ENCODE measurements at regions not wholly inside any gene's neighbourhood (a gene's known extent, or its start where the extent isn't known, plus 50 kb on each side); places are given as distances from the start of the nearest gene placed in this dataset.

DNA sequence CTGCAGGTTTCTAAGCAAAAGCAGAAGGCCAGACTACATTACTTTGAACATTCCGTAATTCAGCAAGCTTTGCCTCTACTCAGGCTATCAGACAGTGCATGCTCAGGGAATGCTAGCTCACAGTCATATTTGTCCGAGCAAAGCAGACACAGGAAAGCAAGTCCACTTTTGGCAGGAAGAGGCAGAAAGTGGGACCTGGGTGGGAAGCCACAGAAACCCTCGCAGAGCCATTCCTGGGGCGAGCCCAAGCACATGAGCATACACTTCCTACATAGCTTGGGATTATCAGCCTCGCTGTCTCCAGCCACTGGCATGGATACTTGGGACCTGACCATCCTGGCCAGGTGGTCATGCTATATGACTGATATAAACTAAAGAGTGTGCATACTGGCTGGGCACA, 113.3 kb downstream of the TRIM29 start:
- Histone ChIP-seq H4K20me1 (replicated peaks; ENCODE audit: insufficient read depth) (no peaks in the 10 kb centered on the region), H3K27me3 (ENCODE audit: insufficient read depth) (no peaks in the 10 kb centered on the region), H3K4me2 (no peak overlapping the region), H3K4me1 (ENCODE audit: insufficient read depth) (peaks cover 10% of the 10 kb centered on the region), H3K9me2 (ENCODE audit: insufficient read depth) (0 out of 2 replicates have a peak, but pooled peaks cover 5% of the 10 kb centered on the region), H3K79me2 (replicated peaks; ENCODE audit: insufficient read depth) (no peaks in the 10 kb centered on the region), H3K4me3 (no peak overlapping the region), H3F3A (replicated peaks; ENCODE audit: low read depth) (no peaks in the 10 kb centered on the region), H3K36me3 (ENCODE audit: insufficient read depth) (no peaks in the 10 kb centered on the region), H3K27ac (ENCODE audit: low read depth) (no peak overlapping the region), H2AFZ (no peak overlapping the region)
- Mint-ChIP-seq H3K4me1 (peaks cover 22% of the 10 kb centered on the region), H3K9me3 (0 out of 3 replicates have a peak, but pooled peaks cover 2% of the 10 kb centered on the region), H3K27ac (no peak overlapping the region), H3K4me3 (no peak overlapping the region), H3K36me3 (ENCODE audit: low read depth) (no peaks in the 10 kb centered on the region; the same call in 2 of the 3 replicates), H3K27me3 (ENCODE audit: insufficient read depth, low read depth, poor library complexity) (peaks cover 6% of the 10 kb centered on the region)
- ATAC-seq (no peak), DNase-seq (ENCODE audit: low spot score) (no peak)
- TF ChIP-seq ZNF114 (CRISPR knock-in tag; IDR thresholded peaks at IDR 0.05) (no peak), JUNB (IDR thresholded peaks at IDR 0.05; ENCODE audit: unreplicated experiment) (no peak), EZH2 (IDR thresholded peaks at IDR 0.05; ENCODE audit: low read depth, unreplicated experiment) (no peak), POLR2AphosphoS5 (IDR thresholded peaks at IDR 0.05; ENCODE audit: low read depth) (no peak), CREB1 (CRISPR knock-in tag; IDR thresholded peaks at IDR 0.05; ENCODE audit: low read depth) (no peak), EZH2phosphoT487 (IDR thresholded peaks at IDR 0.05; ENCODE audit: unreplicated experiment) (no peak), NANOG (IDR thresholded peaks at IDR 0.05; ENCODE audit: borderline replicate concordance) (no peak)
- TF ChIP-seq, protein P1, sequence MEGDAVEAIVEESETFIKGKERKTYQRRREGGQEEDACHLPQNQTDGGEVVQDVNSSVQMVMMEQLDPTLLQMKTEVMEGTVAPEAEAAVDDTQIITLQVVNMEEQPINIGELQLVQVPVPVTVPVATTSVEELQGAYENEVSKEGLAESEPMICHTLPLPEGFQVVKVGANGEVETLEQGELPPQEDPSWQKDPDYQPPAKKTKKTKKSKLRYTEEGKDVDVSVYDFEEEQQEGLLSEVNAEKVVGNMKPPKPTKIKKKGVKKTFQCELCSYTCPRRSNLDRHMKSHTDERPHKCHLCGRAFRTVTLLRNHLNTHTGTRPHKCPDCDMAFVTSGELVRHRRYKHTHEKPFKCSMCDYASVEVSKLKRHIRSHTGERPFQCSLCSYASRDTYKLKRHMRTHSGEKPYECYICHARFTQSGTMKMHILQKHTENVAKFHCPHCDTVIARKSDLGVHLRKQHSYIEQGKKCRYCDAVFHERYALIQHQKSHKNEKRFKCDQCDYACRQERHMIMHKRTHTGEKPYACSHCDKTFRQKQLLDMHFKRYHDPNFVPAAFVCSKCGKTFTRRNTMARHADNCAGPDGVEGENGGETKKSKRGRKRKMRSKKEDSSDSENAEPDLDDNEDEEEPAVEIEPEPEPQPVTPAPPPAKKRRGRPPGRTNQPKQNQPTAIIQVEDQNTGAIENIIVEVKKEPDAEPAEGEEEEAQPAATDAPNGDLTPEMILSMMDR (conservative IDR thresholded peaks at IDR 0.05; ENCODE audit: low read depth in 2 of 2), result no peak
- TF ChIP-seq, protein P2, sequence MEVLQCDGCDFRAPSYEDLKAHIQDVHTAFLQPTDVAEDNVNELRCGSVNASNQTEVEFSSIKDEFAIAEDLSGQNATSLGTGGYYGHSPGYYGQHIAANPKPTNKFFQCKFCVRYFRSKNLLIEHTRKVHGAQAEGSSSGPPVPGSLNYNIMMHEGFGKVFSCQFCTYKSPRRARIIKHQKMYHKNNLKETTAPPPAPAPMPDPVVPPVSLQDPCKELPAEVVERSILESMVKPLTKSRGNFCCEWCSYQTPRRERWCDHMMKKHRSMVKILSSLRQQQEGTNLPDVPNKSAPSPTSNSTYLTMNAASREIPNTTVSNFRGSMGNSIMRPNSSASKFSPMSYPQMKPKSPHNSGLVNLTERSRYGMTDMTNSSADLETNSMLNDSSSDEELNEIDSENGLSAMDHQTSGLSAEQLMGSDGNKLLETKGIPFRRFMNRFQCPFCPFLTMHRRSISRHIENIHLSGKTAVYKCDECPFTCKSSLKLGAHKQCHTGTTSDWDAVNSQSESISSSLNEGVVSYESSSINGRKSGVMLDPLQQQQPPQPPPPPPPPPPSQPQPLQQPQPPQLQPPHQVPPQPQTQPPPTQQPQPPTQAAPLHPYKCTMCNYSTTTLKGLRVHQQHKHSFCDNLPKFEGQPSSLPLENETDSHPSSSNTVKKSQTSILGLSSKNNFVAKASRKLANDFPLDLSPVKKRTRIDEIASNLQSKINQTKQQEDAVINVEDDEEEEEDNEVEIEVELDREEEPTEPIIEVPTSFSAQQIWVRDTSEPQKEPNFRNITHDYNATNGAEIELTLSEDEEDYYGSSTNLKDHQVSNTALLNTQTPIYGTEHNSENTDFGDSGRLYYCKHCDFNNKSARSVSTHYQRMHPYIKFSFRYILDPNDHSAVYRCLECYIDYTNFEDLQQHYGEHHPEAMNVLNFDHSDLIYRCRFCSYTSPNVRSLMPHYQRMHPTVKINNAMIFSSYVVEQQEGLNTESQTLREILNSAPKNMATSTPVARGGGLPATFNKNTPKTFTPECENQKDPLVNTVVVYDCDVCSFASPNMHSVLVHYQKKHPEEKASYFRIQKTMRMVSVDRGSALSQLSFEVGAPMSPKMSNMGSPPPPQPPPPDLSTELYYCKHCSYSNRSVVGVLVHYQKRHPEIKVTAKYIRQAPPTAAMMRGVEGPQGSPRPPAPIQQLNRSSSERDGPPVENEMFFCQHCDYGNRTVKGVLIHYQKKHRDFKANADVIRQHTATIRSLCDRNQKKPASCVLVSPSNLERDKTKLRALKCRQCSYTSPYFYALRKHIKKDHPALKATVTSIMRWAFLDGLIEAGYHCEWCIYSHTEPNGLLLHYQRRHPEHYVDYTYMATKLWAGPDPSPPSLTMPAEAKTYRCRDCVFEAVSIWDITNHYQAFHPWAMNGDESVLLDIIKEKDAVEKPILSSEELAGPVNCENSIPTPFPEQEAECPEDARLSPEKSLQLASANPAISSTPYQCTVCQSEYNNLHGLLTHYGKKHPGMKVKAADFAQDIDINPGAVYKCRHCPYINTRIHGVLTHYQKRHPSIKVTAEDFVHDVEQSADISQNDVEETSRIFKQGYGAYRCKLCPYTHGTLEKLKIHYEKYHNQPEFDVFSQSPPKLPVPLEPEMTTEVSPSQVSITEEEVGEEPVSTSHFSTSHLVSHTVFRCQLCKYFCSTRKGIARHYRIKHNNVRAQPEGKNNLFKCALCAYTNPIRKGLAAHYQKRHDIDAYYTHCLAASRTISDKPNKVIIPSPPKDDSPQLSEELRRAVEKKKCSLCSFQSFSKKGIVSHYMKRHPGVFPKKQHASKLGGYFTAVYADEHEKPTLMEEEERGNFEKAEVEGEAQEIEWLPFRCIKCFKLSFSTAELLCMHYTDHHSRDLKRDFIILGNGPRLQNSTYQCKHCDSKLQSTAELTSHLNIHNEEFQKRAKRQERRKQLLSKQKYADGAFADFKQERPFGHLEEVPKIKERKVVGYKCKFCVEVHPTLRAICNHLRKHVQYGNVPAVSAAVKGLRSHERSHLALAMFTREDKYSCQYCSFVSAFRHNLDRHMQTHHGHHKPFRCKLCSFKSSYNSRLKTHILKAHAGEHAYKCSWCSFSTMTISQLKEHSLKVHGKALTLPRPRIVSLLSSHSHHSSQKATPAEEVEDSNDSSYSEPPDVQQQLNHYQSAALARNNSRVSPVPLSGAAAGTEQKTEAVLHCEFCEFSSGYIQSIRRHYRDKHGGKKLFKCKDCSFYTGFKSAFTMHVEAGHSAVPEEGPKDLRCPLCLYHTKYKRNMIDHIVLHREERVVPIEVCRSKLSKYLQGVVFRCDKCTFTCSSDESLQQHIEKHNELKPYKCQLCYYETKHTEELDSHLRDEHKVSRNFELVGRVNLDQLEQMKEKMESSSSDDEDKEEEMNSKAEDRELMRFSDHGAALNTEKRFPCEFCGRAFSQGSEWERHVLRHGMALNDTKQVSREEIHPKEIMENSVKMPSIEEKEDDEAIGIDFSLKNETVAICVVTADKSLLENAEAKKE (CRISPR knock-in tag; IDR thresholded peaks at IDR 0.05), result no peak
- TF ChIP-seq, protein P3, sequence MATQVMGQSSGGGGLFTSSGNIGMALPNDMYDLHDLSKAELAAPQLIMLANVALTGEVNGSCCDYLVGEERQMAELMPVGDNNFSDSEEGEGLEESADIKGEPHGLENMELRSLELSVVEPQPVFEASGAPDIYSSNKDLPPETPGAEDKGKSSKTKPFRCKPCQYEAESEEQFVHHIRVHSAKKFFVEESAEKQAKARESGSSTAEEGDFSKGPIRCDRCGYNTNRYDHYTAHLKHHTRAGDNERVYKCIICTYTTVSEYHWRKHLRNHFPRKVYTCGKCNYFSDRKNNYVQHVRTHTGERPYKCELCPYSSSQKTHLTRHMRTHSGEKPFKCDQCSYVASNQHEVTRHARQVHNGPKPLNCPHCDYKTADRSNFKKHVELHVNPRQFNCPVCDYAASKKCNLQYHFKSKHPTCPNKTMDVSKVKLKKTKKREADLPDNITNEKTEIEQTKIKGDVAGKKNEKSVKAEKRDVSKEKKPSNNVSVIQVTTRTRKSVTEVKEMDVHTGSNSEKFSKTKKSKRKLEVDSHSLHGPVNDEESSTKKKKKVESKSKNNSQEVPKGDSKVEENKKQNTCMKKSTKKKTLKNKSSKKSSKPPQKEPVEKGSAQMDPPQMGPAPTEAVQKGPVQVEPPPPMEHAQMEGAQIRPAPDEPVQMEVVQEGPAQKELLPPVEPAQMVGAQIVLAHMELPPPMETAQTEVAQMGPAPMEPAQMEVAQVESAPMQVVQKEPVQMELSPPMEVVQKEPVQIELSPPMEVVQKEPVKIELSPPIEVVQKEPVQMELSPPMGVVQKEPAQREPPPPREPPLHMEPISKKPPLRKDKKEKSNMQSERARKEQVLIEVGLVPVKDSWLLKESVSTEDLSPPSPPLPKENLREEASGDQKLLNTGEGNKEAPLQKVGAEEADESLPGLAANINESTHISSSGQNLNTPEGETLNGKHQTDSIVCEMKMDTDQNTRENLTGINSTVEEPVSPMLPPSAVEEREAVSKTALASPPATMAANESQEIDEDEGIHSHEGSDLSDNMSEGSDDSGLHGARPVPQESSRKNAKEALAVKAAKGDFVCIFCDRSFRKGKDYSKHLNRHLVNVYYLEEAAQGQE (IDR thresholded peaks at IDR 0.05; ENCODE audit: unreplicated experiment), result no peak
- TF ChIP-seq, protein P4, sequence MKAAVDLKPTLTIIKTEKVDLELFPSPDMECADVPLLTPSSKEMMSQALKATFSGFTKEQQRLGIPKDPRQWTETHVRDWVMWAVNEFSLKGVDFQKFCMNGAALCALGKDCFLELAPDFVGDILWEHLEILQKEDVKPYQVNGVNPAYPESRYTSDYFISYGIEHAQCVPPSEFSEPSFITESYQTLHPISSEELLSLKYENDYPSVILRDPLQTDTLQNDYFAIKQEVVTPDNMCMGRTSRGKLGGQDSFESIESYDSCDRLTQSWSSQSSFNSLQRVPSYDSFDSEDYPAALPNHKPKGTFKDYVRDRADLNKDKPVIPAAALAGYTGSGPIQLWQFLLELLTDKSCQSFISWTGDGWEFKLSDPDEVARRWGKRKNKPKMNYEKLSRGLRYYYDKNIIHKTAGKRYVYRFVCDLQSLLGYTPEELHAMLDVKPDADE (IDR thresholded peaks at IDR 0.05), result no peak
